Esophagus muscularis mucosa (tissue), 4 donors: ENCODE measurements at regions not wholly inside any gene's neighbourhood (a gene's known extent, or its start where the extent isn't known, plus 50 kb on each side); places are given as distances from the start of the nearest gene placed in this dataset.

Experiments used
- DNase-seq: peaks from one replicate; pipeline ENCODE4 v3.0.0-alpha.2; 2017; ENCODE audit errors: extremely low spot score
- H3K27ac ChIP-seq, 4 donors: fragments of 200-600 bp; sonication (generic); replicated peaks in 1 of 4; 1 replicate in 3 of 4; 2 replicates in 1 of 4; pipeline ENCODE4 v1.5.1; 2016 to 2019; ENCODE audit warnings: mild to moderate bottlenecking in 1 of 4
- H3K27me3 ChIP-seq, 4 donors: fragments of 200-600 bp; sonication (generic); one replicate each; pipeline versions ENCODE4 v1.5.1 to v1.6.0; 2016 to 2019
- H3K36me3 ChIP-seq, 4 donors: fragments of 200-600 bp; sonication (generic); one replicate each; pipeline ENCODE4 v1.5.1; 2016 to 2019
- H3K4me1 ChIP-seq, 4 donors: fragments of 200-600 bp; sonication (generic); one replicate each; pipeline ENCODE4 v1.5.1; 2016 to 2019
- H3K4me3 ChIP-seq, 4 donors: fragments of 200-600 bp; sonication (generic); 1 replicate in 2 of 4; 2 replicates in 2 of 4; pipeline ENCODE4 v1.5.1; 2016 to 2019; ENCODE audit warnings: mild to moderate bottlenecking in 4 of 4, moderate library complexity in 1 of 4
- H3K9me3 ChIP-seq, 4 donors: fragments of 200-600 bp; sonication (generic); 1 replicate in 3 of 4; 2 replicates in 1 of 4; pipeline ENCODE4 v1.5.1; 2016 to 2019
- CTCF ChIP-seq, 3 experiments: fragments of 200-600 bp in 2 of 3; fragments of 450-650 bp in 1 of 3; sonication (generic) in 2 of 3; IDR thresholded peaks; one replicate each; pipeline ENCODE4 v1.5.1; 2017 to 2019; ENCODE audit warnings: antibody characterized with exemption in 3 of 3, mild to moderate bottlenecking in 2 of 3, moderate library complexity in 1 of 3
- EP300 ChIP-seq: sonication (generic); formaldehyde crosslinking; IDR thresholded peaks from one replicate; pipeline ENCODE4 v1.6.1; 2017; ENCODE audit warnings: antibody characterized with exemption
- POLR2A ChIP-seq: fragments of 450-650 bp; IDR thresholded peaks from one replicate; pipeline ENCODE4 v1.6.1; 2017; ENCODE audit warnings: antibody characterized with exemption, moderate library complexity, mild to moderate bottlenecking, low read depth
- POLR2AphosphoS5 ChIP-seq, 2 donors: sonication (generic); formaldehyde crosslinking; IDR thresholded peaks; one replicate each; pipeline ENCODE4 v1.6.1; 2017; ENCODE audit warnings: antibody characterized with exemption in 2 of 2
- WGBS: methylation state at CpG from one replicate; pipeline ENCODE4 v1.1.5; 2018; 5-methylcytosine and 5-hydroxymethylcytosine counted together
- intact Hi-C: fragments of 100-400 bp; cut with DNase I; formaldehyde crosslinking; loops from one replicate; pipeline ENCODE4 v1.15.1; 2023

GRCh38 chr6:105780146-105780860 lies 305.8 kb upstream of the PRDM1 start:
- H3K4me3 ChIP-seq, result no peak overlapping the region
- 95% methylated on average over 12 of the region's 12 CpGs for WGBS

DNA sequence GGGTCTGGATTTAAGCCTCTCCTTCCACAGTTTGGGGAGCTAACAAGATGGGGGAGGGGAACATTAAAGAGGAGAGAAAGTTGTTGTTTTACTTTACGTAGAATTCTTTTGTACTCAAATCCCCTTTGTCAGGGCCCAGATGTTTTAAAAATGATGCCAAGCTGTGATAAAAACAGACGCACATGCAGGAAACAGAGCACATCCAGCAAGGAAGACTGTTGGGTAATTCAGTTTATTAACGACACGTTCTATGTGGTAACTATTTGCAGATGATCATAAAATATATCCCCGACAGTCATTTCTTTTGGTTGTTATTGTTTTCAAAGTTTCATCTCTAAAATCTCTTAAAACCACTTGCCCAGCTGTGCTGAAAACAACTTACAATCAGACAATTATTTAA lies 307.0 kb upstream of the PRDM1 start:
- Histone ChIP-seq H3K27me3 (no peaks in the 10 kb centered on the region), H3K4me1 (peaks cover 0 to 2% (median 0%) of the 10 kb centered on the region in 4 donors), H3K4me3 (no peak overlapping the region), H3K9me3 (peaks cover 0 to 16% (median 7%) of the 10 kb centered on the region in 4 donors), H3K27ac (no peak overlapping the region), H3K36me3 (no peaks in the 10 kb centered on the region)
- no peak for DNase-seq
- WGBS, result 63% methylated on average over 5 of the region's 5 CpGs
- intact Hi-C loops, result no loop called here
- TF ChIP-seq POLR2AphosphoS5 (IDR thresholded peaks at IDR 0.05) (no peak), CTCF (IDR thresholded peaks at IDR 0.05) (no peak), POLR2A (no peak), EP300 (no peak)

More at GRCh38 chr6:105780146-105780860, 305.8 kb upstream of the PRDM1 start:
- intact Hi-C loops, result no loop called here
- H3K27me3 ChIP-seq, result no peaks in the 10 kb centered on the region
- TF ChIP-seq EP300, result no peak
- TF ChIP-seq POLR2A, result no peak
- no peak for TF ChIP-seq POLR2AphosphoS5 (IDR thresholded peaks at IDR 0.05)
- no peak for TF ChIP-seq CTCF (IDR thresholded peaks at IDR 0.05)
- H3K27ac ChIP-seq, result no peak overlapping the region
- peaks cover 0 to 2% (median 0%) of the 10 kb centered on the region in 4 donors for H3K4me1 ChIP-seq
- peaks cover 0 to 5% (median 2%) of the 10 kb centered on the region in 4 donors for H3K9me3 ChIP-seq
- DNase-seq, result no peak
- no peaks in the 10 kb centered on the region for H3K36me3 ChIP-seq

GRCh38 chr6:105775095-105775494 lies 311.0 kb upstream of the PRDM1 start:
- 89% methylated on average over 1 of the region's 1 CpG for WGBS
- Histone ChIP-seq H3K4me3 (no peak overlapping the region), H3K36me3 (no peaks in the 10 kb centered on the region), H3K9me3 (peaks cover 0 to 17% (median 7%) of the 10 kb centered on the region in 4 donors), H3K27ac (no peak overlapping the region), H3K27me3 (no peaks in the 10 kb centered on the region), H3K4me1 (no peaks in the 10 kb centered on the region)
- no peak for DNase-seq
- TF ChIP-seq EP300 (no peak), POLR2A (no peak), CTCF (IDR thresholded peaks at IDR 0.05) (no peak), POLR2AphosphoS5 (IDR thresholded peaks at IDR 0.05) (no peak)
- intact Hi-C loops, result no loop called here

- Histone ChIP-seq H3K27me3 (no peaks in the 10 kb centered on the region), H3K4me1 (no peaks in the 10 kb centered on the region), H3K4me3 (no peak overlapping the region), H3K27ac (no peak overlapping the region), H3K9me3 (peaks cover 0 to 17% (median 7%) of the 10 kb centered on the region in 4 donors), H3K36me3 (no peaks in the 10 kb centered on the region)
- WGBS, result 89% methylated on average over 1 of the region's 1 CpG
- TF ChIP-seq POLR2A, result no peak
- no peak for DNase-seq
- intact Hi-C loops, result no loop called here
Measured at GRCh38 chr6:105774247-105774646, 311.9 kb upstream of the PRDM1 start.

DNA sequence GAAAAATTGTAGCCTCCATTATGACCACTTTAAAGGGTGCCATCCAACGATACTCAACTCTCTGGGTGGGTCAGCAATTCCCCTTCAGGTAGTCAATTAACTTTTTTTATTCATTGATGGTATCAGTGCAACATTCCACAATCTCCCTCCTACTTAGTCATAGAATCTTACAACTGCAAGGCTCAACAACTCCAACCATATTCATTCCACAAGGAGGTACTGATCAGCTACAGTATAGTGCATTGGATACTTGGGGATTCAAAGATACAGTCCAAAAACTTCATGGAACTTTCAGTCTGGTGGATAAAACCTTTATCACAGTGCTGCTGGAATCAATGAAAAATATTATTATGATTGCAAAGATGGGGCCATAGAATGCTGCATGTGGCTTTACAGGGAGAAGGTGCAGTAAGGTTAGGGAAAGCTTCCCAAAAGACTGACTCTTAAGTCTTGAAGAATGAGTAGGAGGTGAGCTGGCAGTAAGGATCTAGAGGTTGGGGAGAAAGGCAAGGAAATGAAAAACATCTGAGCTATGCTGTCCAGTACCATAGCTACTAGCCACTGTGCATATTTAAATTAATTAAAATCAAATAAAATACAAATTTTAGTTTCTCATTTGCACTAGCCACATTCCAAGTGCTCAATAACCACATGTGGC lies 314.7 kb upstream of the PRDM1 start:
- DNase-seq, result no peak
- H3K4me1 ChIP-seq, result no peaks in the 10 kb centered on the region
- H3K36me3 ChIP-seq, result no peaks in the 10 kb centered on the region
- no peak overlapping the region for H3K4me3 ChIP-seq
- H3K27me3 ChIP-seq, result no peaks in the 10 kb centered on the region
- intact Hi-C loops, result no loop called here
- WGBS, result 91% methylated on average over 1 of the region's 1 CpG
- H3K27ac ChIP-seq, result no peak overlapping the region
- no peak for TF ChIP-seq EP300
- TF ChIP-seq CTCF (IDR thresholded peaks at IDR 0.05), result no peak
- TF ChIP-seq POLR2A, result no peak
- TF ChIP-seq POLR2AphosphoS5 (IDR thresholded peaks at IDR 0.05), result no peak
- peaks cover 0 to 17% (median 7%) of the 10 kb centered on the region in 4 donors for H3K9me3 ChIP-seq
